HG03135 (cell line): ENCODE measurements at regions not wholly inside any gene's neighbourhood (a gene's known extent, or its start where the extent isn't known, plus 50 kb on each side); places are given as distances from the start of the nearest gene placed in this dataset.
"Not testable (repeated sequence)": the region's sequence is repeated elsewhere in the genome, so short reads cannot be mapped to it uniquely, and the experiment has no call there.

Experiments
- ATAC-seq: cut with Tn5 transposase; IDR thresholded peaks from one replicate; pipeline ENCODE4 v1.9.1; 2021; ENCODE audit warnings: mild to moderate bottlenecking, moderate library complexity; ENCODE audit not compliant: unreplicated experiment

DNA sequence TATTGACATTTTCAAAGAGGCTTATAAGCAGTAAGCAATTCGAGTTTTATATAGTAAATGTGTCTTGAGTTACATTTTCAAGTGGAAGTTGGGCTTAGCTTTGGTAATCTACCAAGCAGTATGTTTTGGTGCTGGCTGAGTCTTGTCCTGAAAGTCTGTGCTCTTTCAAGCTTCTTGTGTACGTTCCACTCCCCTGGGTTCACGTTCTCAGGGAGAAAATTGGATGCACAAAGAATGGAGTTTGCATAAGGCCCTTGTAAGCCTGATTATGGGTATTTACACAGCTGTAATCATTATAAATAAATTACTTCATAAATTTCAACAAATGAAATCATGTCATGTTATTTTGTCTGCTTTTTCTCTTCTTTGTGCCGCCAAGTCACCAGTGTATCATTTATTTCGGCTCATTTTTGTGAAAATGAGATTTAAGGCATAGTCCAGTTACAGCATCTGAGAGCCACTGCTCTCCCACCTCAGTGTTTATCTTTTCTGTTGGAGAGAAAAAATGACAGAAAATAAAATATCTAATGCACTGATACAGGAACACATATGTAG, 262.5 kb downstream of the BTBD3 start:
- no peak for ATAC-seq

DNA sequence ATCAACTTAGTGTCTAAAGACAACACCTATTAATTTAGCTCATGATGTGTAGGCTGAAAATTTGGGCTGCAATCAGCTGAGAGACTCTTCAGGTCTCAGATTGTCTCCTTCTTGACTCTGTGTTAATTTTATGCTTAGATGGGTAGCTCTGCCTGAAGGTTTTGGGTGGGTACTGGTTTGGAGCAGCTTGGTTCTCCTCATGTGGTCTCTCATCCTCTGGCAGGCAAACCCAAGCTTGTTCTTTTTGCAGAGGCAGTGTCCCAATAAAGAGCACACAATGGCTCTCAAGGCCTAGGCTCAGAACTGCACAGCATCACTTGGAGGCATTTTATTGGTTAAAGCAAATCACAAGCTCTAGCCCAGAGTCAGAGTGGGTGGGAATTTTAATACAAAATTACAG, 280.6 kb downstream of the BTBD3 start:
- ATAC-seq, result no peak

DNA sequence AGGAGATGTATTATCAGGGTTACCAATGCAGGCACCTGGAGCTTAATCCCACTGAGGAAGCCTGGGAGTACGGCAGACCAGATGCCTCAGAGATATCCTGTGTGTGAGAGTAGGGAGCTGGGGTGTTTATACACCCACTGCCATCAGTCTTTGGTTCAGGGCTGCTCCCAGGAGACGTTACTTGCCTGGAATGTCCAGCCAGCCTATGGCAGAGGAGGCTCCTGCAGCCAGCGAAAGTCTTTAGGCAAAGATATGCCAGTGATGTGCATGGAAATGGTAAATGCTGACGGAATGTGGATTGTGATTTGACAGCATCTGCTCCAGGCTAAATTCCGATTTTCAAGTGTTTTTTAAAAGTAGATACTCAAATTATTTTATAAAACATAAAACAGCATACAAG, 282.0 kb downstream of the BTBD3 start:
- ATAC-seq, result no peak

DNA sequence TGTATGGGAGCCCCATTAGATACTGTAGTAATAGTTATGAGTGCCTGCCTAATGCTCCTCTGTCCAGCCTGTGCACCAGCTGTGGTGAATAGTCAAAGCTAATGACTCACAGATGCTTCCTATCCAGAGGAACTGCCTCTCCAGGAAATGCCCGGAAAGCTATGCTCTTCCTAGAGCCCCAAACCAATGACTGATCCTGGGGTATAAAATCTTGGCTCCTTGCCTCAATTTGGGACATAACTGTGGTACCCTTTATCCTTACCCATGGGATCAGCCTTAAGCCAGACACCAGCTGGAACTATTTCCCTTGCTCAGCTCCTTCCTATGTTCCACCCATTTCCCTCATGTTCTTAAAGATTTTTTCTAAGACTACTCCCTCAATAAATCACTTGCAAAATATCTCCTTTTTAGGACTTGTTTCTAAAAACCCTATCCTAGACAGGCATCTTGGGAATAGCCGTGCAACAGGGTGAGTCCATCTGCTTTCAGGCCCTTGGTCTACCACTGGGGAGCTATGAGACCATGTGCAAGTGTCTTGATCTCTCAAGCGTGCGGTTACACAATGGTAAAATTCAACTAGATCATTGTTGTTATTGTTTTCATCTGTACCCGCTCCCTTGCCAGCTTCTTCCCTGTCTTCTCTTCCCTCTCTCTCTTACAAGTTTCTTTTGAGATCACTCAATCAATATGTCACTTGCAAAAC, 283.7 kb downstream of the BTBD3 start:
- no peak for ATAC-seq

DNA sequence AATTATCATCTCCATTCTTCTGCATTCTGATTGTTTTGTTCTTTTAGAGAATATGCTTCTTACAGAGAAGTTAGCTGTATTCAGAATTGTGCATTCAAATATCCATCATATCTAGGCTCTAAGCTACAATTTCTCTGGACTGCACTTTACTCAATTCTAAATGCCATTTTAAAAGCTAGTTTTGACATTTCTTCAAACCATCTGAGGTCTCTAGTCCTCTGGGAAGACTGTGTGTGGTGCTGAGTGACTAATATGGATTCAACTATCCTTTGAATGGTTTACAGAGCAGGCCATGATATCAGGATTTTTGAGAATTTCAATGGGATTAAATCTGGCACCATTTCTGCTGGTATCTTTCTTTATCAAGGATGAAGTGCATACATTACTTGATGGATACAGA, 285.7 kb downstream of the BTBD3 start:
- no peak for ATAC-seq

DNA sequence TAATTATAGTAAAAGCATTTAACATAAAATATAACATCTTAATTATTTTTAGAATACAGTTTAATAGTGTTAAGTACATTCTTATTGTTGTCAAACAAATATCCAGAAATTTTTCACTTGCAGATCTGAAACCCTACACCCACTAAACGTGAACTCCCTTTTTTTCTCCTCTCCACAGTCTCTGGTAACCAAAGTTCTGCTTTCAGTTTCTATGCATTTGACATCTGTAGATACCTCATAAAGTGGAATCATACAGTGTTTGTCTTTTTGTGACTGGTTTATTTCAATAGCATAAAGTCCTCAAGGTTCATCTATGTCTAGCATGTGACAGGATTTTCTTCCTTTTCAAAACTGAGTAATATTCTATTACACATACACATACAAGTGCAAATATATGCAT, 286.3 kb downstream of the BTBD3 start:
- no peak for ATAC-seq

DNA sequence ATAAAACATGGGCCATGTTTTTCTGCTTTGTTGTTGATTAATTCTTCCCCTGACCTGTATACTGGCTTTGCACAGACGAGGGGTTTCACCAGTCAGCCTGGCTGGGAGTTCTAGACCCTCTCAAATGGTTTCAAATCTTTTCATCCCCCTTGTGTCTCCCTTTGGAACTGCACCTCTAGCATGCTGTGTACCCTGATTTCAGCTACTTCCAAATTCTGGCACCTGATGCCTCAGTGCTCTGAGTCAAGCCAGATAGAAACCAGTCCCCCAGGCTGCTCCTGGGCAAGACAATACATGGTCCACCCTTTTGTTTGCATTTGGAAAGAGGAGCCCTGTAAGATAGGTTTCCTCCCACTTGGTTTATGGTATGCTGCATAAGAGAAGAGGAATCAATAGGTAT, 290.2 kb downstream of the BTBD3 start:
- no peak for ATAC-seq

DNA sequence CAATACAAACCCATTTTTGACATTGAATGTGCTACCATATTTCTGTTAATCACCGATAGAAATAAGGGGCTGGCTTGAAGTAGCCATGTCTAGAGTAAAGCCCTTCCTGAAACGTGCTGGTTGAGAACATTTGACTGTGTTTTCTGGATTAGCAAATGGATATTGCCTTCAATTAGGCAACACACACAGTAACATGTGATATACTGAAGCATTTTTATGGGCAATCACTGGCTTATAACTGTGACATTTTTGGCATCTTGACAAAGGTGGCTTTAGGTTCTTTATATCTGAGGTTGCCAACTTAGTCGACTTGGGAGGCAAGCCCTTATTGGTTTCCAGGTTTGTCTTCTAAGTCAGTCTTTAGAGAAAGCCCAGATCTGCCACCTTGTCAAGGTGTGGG, 292.9 kb downstream of the BTBD3 start:
- ATAC-seq, result no peak

DNA sequence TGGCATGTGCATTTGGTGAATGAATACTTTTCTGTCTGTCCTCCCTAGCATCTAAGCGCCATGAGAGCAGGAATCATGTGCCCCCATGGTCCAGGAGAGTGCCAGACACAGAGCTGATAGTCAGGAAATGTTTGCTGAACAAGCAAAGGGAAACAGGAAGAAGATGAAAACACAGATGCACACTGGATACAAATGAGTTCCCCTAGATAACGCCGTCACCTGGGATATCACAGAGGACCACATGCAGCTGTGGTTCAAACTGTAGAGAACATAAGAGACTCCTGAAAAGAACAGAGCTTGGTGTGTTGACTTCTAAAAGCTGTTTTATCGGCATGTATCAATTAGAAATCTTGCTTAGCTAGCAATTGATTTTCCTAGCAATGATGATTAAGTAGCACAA, 293.7 kb downstream of the BTBD3 start:
- no peak for ATAC-seq

DNA sequence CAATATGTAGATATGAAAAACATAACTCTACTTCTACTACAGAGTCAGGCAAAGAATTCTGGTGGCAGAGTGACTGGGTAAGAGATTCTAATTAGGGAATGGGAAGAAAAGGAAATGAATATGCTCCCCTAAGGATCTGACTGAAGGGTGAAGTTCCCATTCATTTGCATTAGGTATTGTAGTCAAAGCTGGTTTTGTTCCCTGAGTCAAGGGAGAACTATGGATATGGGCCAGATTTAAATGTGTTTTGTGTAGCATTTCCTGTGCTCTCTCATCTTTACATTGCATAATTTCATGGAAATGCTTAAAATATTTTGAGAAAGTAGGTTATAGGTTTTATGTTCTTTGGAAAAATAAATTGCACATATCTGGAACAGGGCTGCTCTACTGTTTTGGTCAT, 299.7 kb downstream of the BTBD3 start:
- no peak for ATAC-seq

DNA sequence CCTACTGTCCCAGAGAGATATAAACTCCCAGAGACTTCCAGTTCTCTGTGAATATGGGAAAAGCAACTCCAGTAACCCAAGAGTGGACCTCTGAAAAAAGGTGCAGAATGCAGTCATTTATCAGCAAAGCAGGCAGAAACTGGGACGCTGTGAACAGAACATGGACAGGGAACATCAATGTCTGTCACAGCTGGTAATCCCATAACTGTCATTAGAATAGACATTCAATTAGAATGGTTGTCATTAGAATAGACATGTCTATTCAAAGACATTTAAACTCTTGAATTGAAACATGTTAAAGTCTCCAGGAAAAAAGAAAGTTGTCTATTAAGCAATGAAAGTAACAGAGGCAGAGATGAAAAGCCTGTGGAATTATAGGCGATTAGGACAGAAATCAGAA, 302.1 kb downstream of the BTBD3 start:
- no peak for ATAC-seq

DNA sequence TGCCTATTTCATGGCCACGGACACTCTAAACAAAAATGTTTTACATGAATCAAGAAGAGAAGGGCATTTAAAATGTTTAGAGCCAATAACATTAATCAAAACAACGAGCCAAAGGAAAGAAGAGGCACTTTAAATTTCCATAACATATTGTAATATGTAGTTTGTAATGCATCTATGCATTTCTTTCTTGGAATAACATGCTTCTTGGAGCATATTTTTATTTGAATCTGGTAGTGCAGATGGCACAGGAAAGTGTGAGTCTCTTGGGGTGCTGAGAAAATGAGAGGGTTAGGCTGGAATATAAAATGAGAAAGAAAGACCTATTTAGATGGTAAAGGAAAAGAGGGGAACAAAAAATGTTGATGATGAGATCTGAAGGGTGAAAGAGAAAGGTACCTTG, 305.4 kb downstream of the BTBD3 start:
- ATAC-seq, result no peak

DNA sequence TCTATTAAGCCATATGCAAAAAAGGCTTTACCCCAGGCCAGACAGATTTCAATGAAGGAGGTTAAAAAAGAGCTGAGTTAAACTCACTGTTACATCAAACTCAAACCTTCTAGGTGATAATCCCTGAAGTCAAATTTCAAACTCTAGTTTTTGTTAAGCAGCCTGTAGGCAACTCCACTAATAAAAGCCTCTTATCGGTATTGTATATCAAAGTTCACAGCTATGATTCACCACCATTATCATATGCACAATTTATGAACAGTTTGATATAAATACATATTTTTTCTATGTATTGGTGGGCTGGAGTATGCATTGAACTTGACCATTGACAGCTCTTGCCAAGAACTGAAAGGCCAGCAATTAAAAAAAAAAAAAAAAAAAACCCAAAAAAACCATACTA, 308.2 kb downstream of the BTBD3 start:
- no peak for ATAC-seq

DNA sequence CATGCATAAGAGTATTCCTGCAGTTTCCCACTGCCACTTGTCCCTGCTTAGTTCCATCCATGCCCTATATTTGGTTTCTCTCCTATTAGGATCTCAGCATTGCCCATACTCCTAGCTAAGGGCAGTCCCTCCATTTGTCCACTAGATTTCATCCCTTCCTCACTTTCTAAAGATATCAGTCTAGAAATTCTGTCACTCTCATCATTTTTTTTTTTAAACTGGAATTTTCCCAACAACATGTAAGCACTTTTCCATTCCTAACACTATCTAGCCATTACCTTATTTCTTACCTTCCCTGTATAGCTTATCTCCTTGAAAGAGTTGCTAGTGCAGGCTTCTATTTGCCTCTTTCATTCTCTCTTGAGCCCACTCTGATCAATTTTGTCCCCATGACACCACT, 312.2 kb downstream of the BTBD3 start:
- no peak for ATAC-seq

DNA sequence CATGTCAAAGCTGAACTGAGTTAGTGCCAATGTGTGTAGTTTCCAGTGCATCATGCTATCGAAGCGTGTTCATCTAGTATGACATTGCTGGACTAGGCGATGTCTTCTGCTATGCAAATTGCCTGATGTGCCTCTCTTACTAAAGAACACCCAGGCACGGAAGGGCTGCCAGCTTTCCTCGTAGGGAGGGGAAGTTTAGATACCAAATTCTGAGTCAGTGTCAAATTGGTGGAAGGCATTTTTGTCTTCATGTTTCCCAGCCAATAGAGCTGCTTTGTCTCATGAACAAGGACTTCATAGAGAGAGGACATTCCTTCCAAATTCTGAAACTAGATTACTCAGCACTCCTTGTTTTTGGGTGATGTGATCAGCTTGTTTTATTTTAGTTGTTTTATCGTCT, 320.1 kb downstream of the BTBD3 start:
- no peak for ATAC-seq

DNA sequence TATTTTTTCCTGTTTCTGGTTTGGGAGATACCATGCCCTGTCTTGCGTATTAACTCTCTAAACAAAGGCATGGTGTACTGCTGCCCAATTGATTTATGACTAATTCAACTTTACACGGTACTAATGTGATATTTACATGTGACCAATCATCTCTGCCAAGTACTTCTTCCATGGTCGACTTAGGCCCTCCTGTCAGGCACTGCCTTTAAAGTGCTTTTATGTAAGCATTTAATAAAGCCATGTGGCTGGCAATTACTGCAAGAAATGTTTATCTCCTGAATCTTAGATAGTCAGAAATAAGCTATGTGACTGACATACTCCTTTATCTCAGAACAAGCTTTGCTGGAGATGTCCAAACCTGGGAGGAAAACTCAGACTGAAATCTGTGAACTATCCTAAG, 323.4 kb downstream of the BTBD3 start:
- no peak for ATAC-seq

DNA sequence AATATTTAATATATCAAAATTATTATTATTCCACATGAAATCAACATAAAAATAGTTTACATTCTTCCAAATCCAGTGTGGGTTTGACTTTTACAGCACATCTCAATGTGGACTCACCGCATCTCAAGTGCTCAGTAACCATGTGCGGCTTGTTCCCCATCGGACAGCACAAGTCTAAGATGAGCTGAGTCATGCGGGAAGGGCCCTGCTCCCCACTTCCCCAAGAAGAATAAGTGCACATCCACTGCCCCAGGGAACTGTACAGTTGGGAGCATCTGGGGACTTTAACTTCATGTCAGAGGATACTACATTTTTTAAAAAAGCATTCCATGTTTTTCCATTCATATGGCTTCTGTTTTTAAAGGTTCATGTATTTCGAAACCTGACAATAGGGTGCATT, 325.6 kb downstream of the BTBD3 start:
- ATAC-seq, result no peak

DNA sequence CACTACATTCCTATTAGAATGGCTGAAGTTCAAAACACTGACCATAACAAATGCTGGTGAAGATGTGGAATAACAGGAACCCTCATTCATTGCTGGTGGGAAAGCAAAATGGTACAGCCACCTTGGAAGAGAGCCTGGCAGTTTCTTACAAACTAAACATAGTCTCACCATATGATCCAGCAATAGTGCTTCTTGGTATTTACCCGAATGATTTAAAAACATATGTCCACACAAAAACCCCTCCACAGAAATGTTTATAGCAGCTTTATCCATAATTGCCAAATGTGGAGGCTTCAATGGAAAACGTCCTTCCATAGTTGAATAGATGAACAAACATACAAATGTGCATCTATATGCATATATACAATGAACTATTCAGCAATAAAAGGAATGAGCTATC, 330.8 kb downstream of the BTBD3 start:
- no peak for ATAC-seq

DNA sequence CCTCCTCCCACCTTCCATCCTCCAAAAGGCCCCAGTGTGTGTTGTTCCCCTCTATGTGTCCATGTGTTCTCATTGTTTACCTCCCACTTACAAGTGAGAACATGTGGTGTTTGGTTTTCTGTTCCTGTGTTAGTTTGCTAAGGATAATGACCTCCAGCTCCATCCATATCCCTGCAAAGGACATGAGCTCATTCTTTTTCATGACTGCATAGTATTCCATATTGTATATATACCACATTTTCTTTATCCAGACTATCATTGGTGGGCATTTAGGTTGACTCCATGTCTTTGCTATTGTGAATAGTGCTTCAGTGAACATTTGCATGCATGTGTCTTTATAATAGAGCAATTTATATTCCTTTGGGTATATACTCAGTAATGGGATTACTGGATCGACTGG, 333.0 kb downstream of the BTBD3 start:
- ATAC-seq, result not testable (repeated sequence)

DNA sequence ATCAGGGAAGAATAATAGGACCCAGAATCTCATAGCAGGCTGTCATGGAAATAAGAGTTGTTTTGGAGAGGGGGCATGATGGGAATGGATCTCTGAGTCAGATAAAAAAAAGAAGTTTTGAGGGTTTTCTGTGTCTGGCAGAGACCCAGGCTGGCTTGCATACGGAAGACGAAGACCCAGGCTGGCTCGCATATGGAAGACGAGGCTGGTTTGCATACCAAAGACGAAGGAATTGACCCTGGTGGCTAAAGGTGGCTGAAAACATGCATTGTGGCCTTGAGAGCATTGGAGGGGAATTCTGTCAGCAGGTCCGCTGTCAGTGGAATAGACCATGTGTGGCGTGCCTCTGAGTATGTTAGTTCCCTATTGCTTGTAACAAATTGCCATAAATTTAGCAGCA, 335.1 kb downstream of the BTBD3 start:
- no peak for ATAC-seq

DNA sequence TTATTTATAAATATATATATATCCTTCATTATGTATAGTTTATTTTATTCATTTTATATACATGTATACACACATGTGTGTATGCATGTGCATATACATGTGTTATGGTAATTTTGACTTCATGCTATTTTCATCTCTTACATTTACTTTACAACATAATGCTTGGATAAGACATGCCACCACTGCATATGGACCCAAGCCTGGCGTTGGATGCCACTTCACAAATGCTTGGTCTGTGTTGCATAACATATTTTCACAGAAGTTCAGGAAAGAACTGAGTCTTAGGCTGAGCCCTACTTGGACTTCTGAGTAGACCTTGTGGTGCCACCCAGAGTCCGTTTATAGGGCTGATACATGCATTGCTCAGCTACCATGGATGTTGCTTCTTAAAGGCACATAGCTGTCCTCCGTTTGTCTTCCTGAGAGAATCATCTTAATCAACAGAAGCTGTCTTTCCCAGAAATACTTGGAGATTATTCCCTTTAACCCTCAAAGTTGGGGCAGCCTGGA, 337.8 kb downstream of the BTBD3 start:
- ATAC-seq, result no peak

DNA sequence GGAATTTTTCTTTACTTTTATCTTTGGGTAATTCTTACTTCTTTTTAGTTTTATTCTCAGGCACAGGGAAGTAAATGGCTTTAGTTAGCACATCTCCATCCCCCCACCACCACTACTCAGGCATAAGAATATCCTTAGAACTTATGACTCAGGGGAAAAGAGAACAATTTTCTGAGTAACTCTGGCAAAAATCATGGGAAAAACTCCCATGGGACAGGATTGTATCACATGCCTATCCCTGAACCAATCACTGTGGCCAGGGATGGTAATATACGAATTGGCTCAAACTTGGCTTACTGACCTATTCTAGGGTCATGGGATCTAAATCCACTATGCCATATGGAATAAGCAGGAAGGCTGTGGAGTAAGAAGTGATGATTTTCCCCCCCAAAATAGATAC, 339.1 kb downstream of the BTBD3 start:
- ATAC-seq, result no peak

DNA sequence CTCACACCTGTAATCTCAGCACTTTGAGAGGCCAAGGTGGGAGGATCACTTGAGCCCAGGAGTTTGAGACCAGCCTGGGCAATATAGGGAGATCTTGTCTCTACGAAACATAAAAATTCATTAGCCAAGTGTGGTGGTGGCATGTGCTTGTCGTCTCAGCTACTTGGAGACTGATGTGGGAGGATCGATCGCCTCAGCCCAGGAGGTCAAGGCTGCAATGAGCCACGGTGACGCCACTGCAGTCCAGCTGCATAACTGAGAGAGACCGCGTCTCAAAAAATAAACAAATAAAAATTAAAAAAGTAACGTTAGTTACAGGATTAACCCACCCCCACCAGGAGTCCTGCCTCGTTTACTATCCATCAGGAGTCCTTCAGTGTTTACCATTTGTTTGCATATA, 345.1 kb downstream of the BTBD3 start:
- no peak for ATAC-seq
